Stimulated activated naive CD8-positive, alpha-beta T cell treated with anti-CD3 and anti-CD28 coated beads, Interleukin-15, amount 100 ng/mL, for 72 hours (primary cell): ENCODE measurements at regions not wholly inside any gene's neighbourhood (a gene's known extent, or its start where the extent isn't known, plus 50 kb on each side); places are given as distances from the start of the nearest gene placed in this dataset.
"Not testable (repeated sequence)": the region's sequence is repeated elsewhere in the genome, so short reads cannot be mapped to it uniquely, and the experiment has no call there.

Experiments used
- ATAC-seq: fragments of 150-1000 bp; cut with Tn5 transposase; 2 replicates; pipeline ENCODE4 v1.10.0; 2021; ENCODE audit warnings: mild to moderate bottlenecking, moderate library complexity
- DNase-seq, 2 donors: peaks; one replicate each; pipeline ENCODE4 v3.0.0; 2021 to 2022
- H3K27ac Mint-ChIP-seq, 2 donors: one replicate each; pipeline ENCODE4 v1.8.0; 2022; ENCODE audit warnings: mild to moderate bottlenecking in 2 of 2, mixed read lengths in 2 of 2, moderate library complexity in 2 of 2
- H3K27me3 Mint-ChIP-seq: one replicate; pipeline ENCODE4 v1.8.0; 2022; ENCODE audit warnings: mixed read lengths
- H3K4me1 Mint-ChIP-seq: one replicate; pipeline ENCODE4 v1.8.0; 2022; ENCODE audit warnings: mild to moderate bottlenecking, mixed read lengths
- H3K4me3 Mint-ChIP-seq, 2 donors: one replicate each; pipeline ENCODE4 v1.8.0; 2022; ENCODE audit warnings: mild to moderate bottlenecking in 2 of 2, mixed read lengths in 2 of 2, moderate library complexity in 1 of 2
- H3K9me3 Mint-ChIP-seq, 2 donors: one replicate each; pipeline ENCODE4 v1.8.0; 2022; ENCODE audit warnings: mixed read lengths in 2 of 2

- H3K27ac Mint-ChIP-seq = no peak overlapping the region
- H3K4me3 Mint-ChIP-seq = no peak overlapping the region
- H3K9me3 Mint-ChIP-seq = no peaks in the 10 kb centered on the region
- peaks cover 15% of the 10 kb centered on the region for H3K4me1 Mint-ChIP-seq
- H3K27me3 Mint-ChIP-seq = no peaks in the 10 kb centered on the region
- peak; percentile 71 for ATAC-seq
- no peak for DNase-seq
Measured at GRCh38 chr3:170692720-170693119, 106.8 kb upstream of the SLC7A14 start.

GRCh38 chr3:170690661-170690981 lies 104.7 kb upstream of the SLC7A14 start:
- no peaks in the 10 kb centered on the region for H3K27me3 Mint-ChIP-seq
- H3K4me3 Mint-ChIP-seq = no peak overlapping the region
- DNase-seq = no peak
- no peak for ATAC-seq
- H3K4me1 Mint-ChIP-seq = no peaks in the 10 kb centered on the region
- H3K27ac Mint-ChIP-seq = no peak overlapping the region
- no peaks in the 10 kb centered on the region for H3K9me3 Mint-ChIP-seq

- ATAC-seq (peak; percentile 54), DNase-seq (peak; percentile 10 to 26)
- Mint-ChIP-seq H3K27ac (no peak overlapping the region), H3K27me3 (no peaks in the 10 kb centered on the region), H3K4me3 (no peak overlapping the region), H3K4me1 (no peaks in the 10 kb centered on the region), H3K9me3 (no peaks in the 10 kb centered on the region)
Measured at GRCh38 chr3:170689893-170690660, 104.2 kb upstream of the SLC7A14 start.

GRCh38 chr3:170689296-170689829 lies 103.5 kb upstream of the SLC7A14 start:
- H3K27me3 Mint-ChIP-seq = no peaks in the 10 kb centered on the region
- DNase-seq (no peak), ATAC-seq (no peak)
- no peaks in the 10 kb centered on the region for H3K9me3 Mint-ChIP-seq
- H3K27ac Mint-ChIP-seq = no peak overlapping the region
- H3K4me1 Mint-ChIP-seq = no peaks in the 10 kb centered on the region
- H3K4me3 Mint-ChIP-seq = no peak overlapping the region

GRCh38 chr3:170688222-170688621 lies 102.3 kb upstream of the SLC7A14 start:
- H3K9me3 Mint-ChIP-seq, ATAC-seq, DNase-seq, H3K4me3 Mint-ChIP-seq, H3K27me3 Mint-ChIP-seq, H3K4me1 Mint-ChIP-seq: not testable (repeated sequence)
- H3K27ac Mint-ChIP-seq = peak overlapping the region in 1 of 2 donors; percentile 38

GRCh38 chr3:170680593-170680992 lies 94.7 kb upstream of the SLC7A14 start:
- H3K9me3 Mint-ChIP-seq = no peaks in the 10 kb centered on the region
- no peak overlapping the region for H3K27ac Mint-ChIP-seq
- DNase-seq (no peak), ATAC-seq (no peak)
- no peaks in the 10 kb centered on the region for H3K4me1 Mint-ChIP-seq
- peaks cover 22% of the 10 kb centered on the region for H3K27me3 Mint-ChIP-seq
- H3K4me3 Mint-ChIP-seq = no peak overlapping the region

GRCh38 chr3:170679190-170679589 lies 93.3 kb upstream of the SLC7A14 start:
- DNase-seq = no peak
- H3K27ac Mint-ChIP-seq = no peak overlapping the region
- no peak for ATAC-seq
- H3K4me1 Mint-ChIP-seq = no peaks in the 10 kb centered on the region
- peaks cover 22% of the 10 kb centered on the region for H3K27me3 Mint-ChIP-seq
- H3K9me3 Mint-ChIP-seq = no peaks in the 10 kb centered on the region
- H3K4me3 Mint-ChIP-seq = no peak overlapping the region

GRCh38 chr3:170670504-170670903 lies 84.6 kb upstream of the SLC7A14 start:
- no peak for DNase-seq
- H3K9me3 Mint-ChIP-seq = peaks cover 0 to 6% of the 10 kb centered on the region in 2 donors
- H3K27me3 Mint-ChIP-seq = peaks cover 6% of the 10 kb centered on the region
- H3K27ac Mint-ChIP-seq = no peak overlapping the region
- H3K4me1 Mint-ChIP-seq = no peaks in the 10 kb centered on the region
- no peak overlapping the region for H3K4me3 Mint-ChIP-seq
- ATAC-seq = no peak

GRCh38 chr3:170662986-170663385 lies 77.1 kb upstream of the SLC7A14 start:
- H3K27ac Mint-ChIP-seq, ATAC-seq, H3K4me3 Mint-ChIP-seq, H3K4me1 Mint-ChIP-seq, H3K27me3 Mint-ChIP-seq, H3K9me3 Mint-ChIP-seq, DNase-seq: not testable (repeated sequence)

- Mint-ChIP-seq H3K4me3 (no peak overlapping the region), H3K4me1 (no peaks in the 10 kb centered on the region), H3K27me3 (peaks cover 4% of the 10 kb centered on the region), H3K27ac (no peak overlapping the region), H3K9me3 (no peaks in the 10 kb centered on the region)
- DNase-seq = no peak
- ATAC-seq = no peak
Measured at GRCh38 chr3:170660139-170660538, 74.3 kb upstream of the SLC7A14 start.

GRCh38 chr3:170657312-170657711 lies 71.4 kb upstream of the SLC7A14 start:
- H3K27ac Mint-ChIP-seq = no peak overlapping the region
- H3K4me1 Mint-ChIP-seq = no peaks in the 10 kb centered on the region
- ATAC-seq (no peak), DNase-seq (no peak)
- no peaks in the 10 kb centered on the region for H3K9me3 Mint-ChIP-seq
- peaks cover 7% of the 10 kb centered on the region for H3K27me3 Mint-ChIP-seq
- no peak overlapping the region for H3K4me3 Mint-ChIP-seq

- Mint-ChIP-seq H3K27ac (no peak overlapping the region), H3K4me3 (no peak overlapping the region), H3K4me1 (no peaks in the 10 kb centered on the region), H3K9me3 (no peaks in the 10 kb centered on the region), H3K27me3 (peaks cover 7% of the 10 kb centered on the region)
- no peak for ATAC-seq
- DNase-seq = no peak
Measured at GRCh38 chr3:170656284-170656683, 70.4 kb upstream of the SLC7A14 start.

GRCh38 chr3:170653801-170654200 lies 67.9 kb upstream of the SLC7A14 start:
- H3K4me1 Mint-ChIP-seq = no peaks in the 10 kb centered on the region
- no peaks in the 10 kb centered on the region for H3K9me3 Mint-ChIP-seq
- H3K4me3 Mint-ChIP-seq = no peak overlapping the region
- ATAC-seq (no peak), DNase-seq (no peak)
- H3K27me3 Mint-ChIP-seq = peaks cover 16% of the 10 kb centered on the region
- H3K27ac Mint-ChIP-seq = no peak overlapping the region

- Mint-ChIP-seq H3K4me1 (no peaks in the 10 kb centered on the region), H3K27ac (no peak overlapping the region), H3K4me3 (no peak overlapping the region), H3K27me3 (peaks cover 16% of the 10 kb centered on the region), H3K9me3 (no peaks in the 10 kb centered on the region)
- DNase-seq (no peak), ATAC-seq (no peak)
Measured at GRCh38 chr3:170651260-170651845, 65.5 kb upstream of the SLC7A14 start.

- DNase-seq, H3K4me3 Mint-ChIP-seq, H3K9me3 Mint-ChIP-seq, H3K4me1 Mint-ChIP-seq, ATAC-seq, H3K27ac Mint-ChIP-seq: not testable (repeated sequence)
- H3K27me3 Mint-ChIP-seq = peaks cover 16% of the 10 kb centered on the region
Measured at GRCh38 chr3:170650557-170650956, 64.7 kb upstream of the SLC7A14 start.

- H3K9me3 Mint-ChIP-seq = peaks cover 0 to 13% of the 10 kb centered on the region in 2 donors
- DNase-seq (no peak), ATAC-seq (no peak)
- H3K4me3 Mint-ChIP-seq = no peak overlapping the region
- peaks cover under 1% of the 10 kb centered on the region for H3K27me3 Mint-ChIP-seq
- no peak overlapping the region for H3K27ac Mint-ChIP-seq
- no peaks in the 10 kb centered on the region for H3K4me1 Mint-ChIP-seq
Measured at GRCh38 chr3:170644711-170645110, 58.8 kb upstream of the SLC7A14 start.
